Cardiac fibroblast (primary cell): ENCODE measurements at regions not wholly inside any gene's neighbourhood (a gene's known extent, or its start where the extent isn't known, plus 50 kb on each side); places are given as distances from the start of the nearest gene placed in this dataset.

Experiments used
- DNase-seq, 2 donors: peaks; one replicate each; pipeline versions ENCODE4 v3.0.0 to v3.0.0-alpha.2; 2010; ENCODE audit warnings: low read depth in 2 of 2
- H3K4me3 ChIP-seq, 2 donors: replicated peaks in 1 of 2; 1 replicate in 1 of 2; 2 replicates in 1 of 2; pipeline ENCODE4 v1.5.1; 2011; ENCODE audit warnings: low read depth in 2 of 2, low read length in 2 of 2, mild to moderate bottlenecking in 2 of 2, moderate library complexity in 1 of 2
- TF ChIP-seq, protein P1 (sequence below): IDR thresholded peaks from one replicate; pipeline ENCODE4 v1.5.1; 2011; ENCODE audit warnings: low read depth, mild to moderate bottlenecking, low read length, inconsistent platforms

DNA sequence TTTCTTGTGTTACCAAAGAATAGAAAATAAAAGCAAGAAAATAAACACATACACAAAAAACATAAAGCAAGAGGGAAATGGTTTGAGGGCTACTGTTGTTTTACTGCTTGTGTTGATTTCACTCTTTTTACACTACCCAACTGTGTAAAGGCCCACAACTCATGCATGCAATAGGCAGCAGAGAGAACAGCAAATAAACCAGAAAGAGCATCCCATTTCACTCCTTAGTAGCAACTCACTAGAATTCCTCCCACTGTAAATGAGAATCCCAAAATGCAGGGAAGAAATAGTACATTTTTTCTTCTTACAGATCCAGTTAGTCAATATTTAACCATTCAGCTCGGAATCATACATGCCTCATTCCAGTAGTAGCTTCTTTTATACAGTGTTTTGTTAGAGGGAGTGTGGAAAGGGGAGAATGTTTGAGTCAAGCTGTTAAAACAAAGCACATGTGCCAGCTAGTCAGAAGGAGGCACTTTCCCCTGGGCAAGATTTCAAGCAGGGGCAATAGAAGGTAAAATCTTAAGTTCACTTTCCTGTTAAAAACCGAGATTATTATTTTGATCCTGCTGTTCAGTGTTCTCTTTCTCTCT is 147.2 kb upstream of the FAM98A start:
- TF ChIP-seq, protein P1, sequence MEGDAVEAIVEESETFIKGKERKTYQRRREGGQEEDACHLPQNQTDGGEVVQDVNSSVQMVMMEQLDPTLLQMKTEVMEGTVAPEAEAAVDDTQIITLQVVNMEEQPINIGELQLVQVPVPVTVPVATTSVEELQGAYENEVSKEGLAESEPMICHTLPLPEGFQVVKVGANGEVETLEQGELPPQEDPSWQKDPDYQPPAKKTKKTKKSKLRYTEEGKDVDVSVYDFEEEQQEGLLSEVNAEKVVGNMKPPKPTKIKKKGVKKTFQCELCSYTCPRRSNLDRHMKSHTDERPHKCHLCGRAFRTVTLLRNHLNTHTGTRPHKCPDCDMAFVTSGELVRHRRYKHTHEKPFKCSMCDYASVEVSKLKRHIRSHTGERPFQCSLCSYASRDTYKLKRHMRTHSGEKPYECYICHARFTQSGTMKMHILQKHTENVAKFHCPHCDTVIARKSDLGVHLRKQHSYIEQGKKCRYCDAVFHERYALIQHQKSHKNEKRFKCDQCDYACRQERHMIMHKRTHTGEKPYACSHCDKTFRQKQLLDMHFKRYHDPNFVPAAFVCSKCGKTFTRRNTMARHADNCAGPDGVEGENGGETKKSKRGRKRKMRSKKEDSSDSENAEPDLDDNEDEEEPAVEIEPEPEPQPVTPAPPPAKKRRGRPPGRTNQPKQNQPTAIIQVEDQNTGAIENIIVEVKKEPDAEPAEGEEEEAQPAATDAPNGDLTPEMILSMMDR = no peak
- DNase-seq = no peak
- H3K4me3 ChIP-seq = no peak overlapping the region

GRCh38 chr2:33735096-33735495 is 136.0 kb upstream of the FAM98A start:
- TF ChIP-seq, protein P1 = no peak
- no peak for DNase-seq
- H3K4me3 ChIP-seq = no peak overlapping the region

DNA sequence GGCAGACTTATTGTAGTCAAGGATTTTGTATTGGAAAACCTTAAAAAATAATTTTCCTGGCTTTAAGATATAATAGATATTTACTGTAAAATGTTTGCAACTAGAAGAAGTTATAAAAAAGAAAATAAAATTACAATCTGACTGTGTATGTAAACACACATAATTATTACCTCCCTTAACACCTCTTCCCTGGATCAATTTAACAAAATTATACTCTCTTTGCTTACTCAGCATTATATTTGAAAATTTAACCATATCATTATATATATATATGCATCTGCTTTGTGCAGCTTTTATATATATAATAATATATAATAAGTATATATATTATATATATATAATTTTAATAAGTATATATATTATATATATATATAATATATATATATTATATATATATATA is 131.7 kb upstream of the FAM98A start:
- no peak for DNase-seq
- TF ChIP-seq, protein P1 = no peak
- no peak overlapping the region for H3K4me3 ChIP-seq

DNA sequence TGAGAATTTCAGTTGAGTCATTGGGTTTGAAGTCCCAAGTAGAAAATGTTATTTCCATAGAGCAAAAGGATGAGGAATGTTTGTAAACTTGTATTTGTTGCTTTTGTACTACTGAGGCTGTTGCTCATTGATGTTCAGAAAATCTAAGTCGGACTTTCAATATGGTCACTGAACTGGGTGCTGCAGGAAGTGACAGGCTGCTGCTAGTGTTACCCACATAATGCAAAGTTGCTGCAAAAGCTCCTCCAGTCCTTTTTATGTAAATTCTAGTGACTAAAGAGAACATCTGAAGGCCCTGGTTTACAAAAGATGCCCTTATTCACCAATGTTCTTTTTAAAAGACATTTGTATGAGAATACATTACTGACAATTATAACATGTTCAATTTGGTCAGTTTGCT is 131.1 kb upstream of the FAM98A start:
- H3K4me3 ChIP-seq = no peak overlapping the region
- DNase-seq = no peak
- TF ChIP-seq, protein P1 = no peak

DNA sequence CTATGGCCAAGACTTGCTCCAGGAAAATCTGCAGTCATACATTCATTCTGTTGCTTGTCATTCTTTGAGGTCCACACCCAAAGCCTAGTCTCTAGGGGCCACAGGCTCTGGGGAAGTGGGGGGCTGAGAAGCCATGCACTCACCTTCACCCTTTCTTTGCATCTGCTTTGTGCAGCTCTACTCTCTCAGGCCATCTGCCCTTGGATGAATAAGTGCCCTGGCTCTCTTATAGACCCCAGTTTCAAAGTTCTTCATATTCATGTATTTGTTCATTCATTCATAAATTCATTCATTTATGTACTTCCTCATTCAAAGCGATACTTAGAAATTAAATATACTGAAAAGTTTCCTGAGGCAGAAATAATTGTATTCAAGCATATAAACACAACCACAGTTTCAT is 130.3 kb upstream of the FAM98A start:
- no peak for DNase-seq
- TF ChIP-seq, protein P1 = no peak
- no peak overlapping the region for H3K4me3 ChIP-seq

DNA sequence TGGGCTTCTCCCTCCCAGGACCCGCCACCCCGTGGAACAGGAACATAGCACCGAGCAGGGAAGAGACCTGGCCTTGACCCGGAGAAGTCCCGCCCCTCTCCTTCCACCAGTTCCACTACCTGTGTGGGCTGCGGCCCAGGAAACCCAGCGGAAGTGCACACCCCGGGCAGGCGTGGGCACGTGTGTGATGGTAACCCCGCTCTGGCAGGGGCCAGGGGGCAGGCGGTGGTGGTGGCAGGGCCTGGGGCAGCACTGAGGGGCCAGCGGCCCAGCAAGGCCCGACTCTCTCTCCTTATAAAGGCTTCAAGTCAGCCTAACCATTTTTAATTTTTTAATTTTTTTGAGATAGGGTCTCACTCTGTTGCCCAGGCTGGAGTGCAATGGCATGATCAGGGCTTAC is 129.0 kb upstream of the FAM98A start:
- no peak overlapping the region for H3K4me3 ChIP-seq
- TF ChIP-seq, protein P1 = no peak
- no peak for DNase-seq
